Islet precursor cell (in vitro differentiated cells): ENCODE measurements at regions not wholly inside any gene's neighbourhood (a gene's known extent, or its start where the extent isn't known, plus 50 kb on each side); places are given as distances from the start of the nearest gene placed in this dataset.
"Not testable (repeated sequence)": the region's sequence is repeated elsewhere in the genome, so short reads cannot be mapped to it uniquely, and the experiment has no call there.

Experiments
- DNase-seq: peaks from one replicate; pipeline ENCODE4 v3.0.0-alpha.2; 2018

DNA sequence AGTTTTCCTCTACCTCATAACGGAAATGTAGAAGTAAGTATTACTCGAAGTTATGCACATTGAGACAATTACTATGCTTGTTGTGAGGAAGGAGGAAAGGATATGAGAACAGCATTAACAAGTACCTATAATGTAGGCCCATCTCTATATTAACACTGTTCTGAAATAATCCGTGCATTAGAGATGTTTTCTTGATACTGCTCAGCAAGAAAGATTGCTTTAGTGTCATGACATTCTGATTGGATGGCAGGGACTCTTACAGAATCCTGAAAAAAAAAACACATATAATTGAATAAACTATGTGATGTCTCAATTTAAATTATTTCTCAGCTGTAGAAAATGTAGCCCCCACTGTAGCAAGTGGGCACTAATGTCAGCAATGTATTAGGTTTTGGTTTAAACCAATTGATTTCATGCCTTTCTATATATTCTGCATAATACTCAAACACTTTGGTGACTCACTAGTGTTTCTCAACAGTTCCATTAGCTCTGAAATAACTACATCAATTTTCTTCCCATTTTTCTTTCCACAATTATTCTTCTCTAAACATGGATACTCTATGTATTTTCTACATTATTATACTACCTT lies 598.3 kb upstream of the BCHE start:
- DNase-seq = no peak

- DNase-seq = no peak
Measured at GRCh38 chr3:166433060-166433459, 595.8 kb upstream of the BCHE start.

DNA sequence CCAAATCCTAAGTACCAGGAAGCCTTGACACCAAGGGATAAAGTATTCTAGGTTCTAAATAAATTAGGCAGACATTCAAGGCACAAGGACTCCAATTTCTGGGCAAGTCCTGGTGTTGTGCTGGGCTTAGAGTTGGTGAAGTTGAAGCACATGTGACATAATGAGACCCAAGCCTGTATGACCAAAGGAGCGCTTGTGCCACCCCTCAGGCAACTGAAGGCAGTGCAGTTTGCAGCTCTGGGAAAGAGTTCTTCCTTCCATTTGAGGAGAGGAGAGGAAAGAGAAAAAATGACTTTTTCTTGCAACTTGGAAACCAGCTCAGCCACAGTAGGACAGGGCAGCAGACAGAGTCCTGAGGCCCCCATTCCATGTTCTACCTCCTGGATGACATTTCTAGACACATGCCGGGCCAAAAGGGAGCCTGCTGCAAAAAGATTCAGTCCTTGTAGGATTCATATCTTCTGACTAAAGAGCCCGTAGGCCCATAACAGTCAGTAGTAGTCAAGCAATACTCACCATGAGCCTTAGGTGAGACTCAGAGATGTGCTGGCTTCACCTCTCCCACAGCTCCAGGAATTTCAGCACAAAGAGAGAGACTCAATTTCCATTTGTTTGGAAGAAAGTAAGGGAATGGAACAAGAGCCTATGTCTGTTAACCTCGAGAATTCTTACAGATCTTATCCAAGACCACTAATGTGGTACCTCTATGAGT lies 588.8 kb upstream of the BCHE start:
- DNase-seq = peak; percentile 68

- DNase-seq = no peak
Measured at GRCh38 chr3:166425021-166425420, 587.8 kb upstream of the BCHE start.

- not testable (repeated sequence) for DNase-seq
Measured at GRCh38 chr3:166423824-166424513, 586.7 kb upstream of the BCHE start.

DNA sequence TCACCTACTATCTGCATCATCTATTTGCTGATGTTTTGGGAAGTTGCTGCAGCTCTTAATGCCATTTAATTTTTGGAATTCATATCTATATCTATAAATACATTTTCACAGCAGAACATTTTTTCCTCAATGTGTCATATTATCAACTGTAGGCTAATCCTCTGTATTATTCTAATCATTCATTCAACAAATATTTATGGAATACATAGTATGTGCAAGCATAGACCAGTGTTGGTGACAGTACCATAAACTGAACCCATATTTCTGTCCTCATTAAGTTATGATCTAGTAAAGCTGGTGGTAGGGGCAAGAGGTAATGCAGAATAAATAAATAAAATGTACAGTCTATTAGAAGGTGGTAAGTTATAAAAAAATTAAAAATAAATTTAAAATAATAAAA lies 585.3 kb upstream of the BCHE start:
- DNase-seq = no peak

- DNase-seq = no peak
Measured at GRCh38 chr3:166420071-166420470, 582.8 kb upstream of the BCHE start.

DNA sequence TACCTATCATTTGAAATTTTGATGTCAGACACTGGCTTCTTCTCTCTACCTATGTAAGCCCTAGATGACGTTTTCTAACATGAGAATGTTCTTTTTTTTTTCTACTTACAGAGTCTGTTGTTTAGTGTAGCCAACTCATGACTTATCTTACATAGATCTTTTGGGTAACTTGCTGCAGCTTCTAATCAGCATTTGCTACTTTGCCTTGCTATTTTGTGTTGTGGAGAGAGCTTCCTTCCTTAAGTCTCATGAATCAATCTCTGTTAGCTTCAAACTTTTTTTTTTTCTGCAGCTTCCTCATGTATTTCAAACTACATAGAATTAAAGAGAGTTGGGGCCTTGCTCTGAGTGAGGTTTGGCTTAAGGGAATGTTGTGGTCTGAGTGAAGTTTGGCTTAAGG lies 568.7 kb upstream of the BCHE start:
- DNase-seq = no peak

DNA sequence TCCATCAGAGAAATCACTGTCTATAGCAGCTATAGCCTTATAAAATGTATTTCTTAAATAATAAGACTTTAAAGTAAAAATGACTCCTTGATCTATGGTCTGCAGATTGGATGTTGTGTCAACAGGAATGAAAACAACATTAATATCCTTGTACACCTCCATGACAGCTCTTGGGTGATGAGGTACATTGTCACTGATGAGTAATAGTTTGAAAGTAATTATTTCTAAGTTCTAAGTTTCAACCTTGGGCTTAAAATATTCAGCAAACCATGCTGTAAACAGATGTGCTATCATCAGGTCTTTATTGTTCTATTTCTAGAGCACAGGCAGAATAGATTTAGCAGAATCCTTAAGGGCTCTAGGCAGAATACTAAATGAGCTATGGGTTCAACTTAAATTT lies 568.2 kb upstream of the BCHE start:
- DNase-seq = no peak

GRCh38 chr3:166390303-166390702 lies 553.1 kb upstream of the BCHE start:
- no peak for DNase-seq

DNA sequence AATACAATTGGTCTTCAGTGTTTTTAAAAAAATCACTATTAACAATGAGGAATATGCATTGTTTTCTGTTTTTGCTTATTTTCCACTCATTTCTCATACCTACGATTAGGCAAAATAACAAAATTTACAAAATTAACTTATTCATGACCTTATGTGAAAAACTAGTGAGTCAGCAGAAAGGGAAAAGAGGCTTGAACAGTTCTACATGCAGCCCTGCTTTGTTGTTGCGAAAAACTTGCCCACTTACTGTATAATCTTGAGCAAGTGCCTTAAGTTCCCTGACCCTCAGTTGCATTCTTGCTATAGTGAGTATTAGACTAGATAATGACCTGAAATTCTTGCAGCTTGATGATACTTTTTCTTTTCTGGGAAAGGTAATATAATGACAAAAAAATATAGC lies 551.1 kb upstream of the BCHE start:
- no peak for DNase-seq

GRCh38 chr3:166372571-166373106 lies 535.4 kb upstream of the BCHE start:
- no peak for DNase-seq

DNA sequence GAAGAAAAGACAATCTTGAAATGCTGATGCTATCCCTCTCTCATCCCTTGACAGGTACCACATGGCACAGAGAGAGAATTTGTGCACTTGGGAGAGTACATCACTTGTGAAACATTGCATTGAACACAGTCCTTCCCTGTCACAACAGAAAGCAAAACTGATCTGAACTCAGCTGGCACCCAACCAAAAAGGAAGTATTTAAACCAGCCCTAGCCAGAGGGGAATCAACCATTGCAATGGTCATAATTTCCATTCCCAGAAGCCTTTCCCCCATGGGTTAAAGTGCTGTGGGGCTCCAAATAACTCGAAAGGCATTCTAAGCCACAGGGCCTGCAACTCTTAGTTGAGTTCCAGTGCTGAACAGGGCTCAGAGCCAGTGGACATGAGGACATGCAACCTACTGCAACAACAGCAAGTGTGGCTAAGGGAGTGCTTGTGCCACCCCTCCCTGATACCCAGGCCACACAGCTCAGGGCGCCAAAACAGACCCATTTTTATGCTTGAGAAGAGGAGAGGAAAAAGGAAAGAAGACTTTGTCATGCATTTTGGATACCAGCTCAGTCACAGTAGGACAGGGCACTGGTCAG lies 530.8 kb upstream of the BCHE start:
- no peak for DNase-seq

GRCh38 chr3:166362698-166363097 lies 525.5 kb upstream of the BCHE start:
- no peak for DNase-seq

GRCh38 chr3:166360720-166361119 lies 523.5 kb upstream of the BCHE start:
- no peak for DNase-seq

DNA sequence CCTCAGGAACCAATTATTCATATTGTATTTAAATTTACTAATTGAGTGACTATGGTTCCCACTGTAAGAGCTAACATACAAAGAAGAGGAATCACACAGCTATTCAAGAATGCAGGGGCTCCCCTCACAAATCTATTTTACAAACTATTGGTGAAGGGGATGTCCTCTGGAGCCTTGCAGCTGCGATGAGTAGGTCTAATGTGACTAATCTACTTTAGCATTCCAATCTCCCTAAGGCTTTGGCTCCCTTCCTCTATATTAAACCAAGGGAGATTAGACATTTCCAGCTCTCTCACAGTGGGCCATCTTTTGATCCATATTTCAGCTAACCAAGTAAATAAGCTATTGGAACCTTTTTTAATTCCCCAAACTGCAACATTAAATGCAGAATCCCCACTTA lies 514.2 kb upstream of the BCHE start:
- DNase-seq = no peak

GRCh38 chr3:166340604-166341266 lies 503.5 kb upstream of the BCHE start:
- DNase-seq = no peak

GRCh38 chr3:166324401-166324800 lies 487.2 kb upstream of the BCHE start:
- DNase-seq = no peak

GRCh38 chr3:166322391-166322790 lies 485.2 kb upstream of the BCHE start:
- no peak for DNase-seq

- no peak for DNase-seq
Measured at GRCh38 chr3:166307756-166308350, 470.6 kb upstream of the BCHE start.

DNA sequence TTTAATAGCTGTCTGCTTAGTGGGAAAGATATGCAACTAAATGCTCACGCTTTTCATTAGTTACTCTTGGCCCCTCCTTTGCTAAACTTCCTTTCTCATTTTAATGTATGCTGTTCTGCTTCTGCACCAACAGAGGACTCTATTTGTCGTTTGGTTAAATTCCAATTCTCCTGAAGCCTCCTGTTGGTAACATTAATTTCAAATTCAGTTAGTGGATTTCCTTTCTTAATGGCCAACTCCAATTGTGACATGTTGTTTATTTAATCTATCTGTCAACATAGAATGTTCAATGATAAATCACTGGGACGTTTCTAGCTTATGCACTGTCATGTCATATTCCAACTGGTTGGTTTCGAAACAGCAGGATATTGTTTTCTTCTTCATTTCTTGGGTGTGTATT lies 467.4 kb upstream of the BCHE start:
- no peak for DNase-seq

DNA sequence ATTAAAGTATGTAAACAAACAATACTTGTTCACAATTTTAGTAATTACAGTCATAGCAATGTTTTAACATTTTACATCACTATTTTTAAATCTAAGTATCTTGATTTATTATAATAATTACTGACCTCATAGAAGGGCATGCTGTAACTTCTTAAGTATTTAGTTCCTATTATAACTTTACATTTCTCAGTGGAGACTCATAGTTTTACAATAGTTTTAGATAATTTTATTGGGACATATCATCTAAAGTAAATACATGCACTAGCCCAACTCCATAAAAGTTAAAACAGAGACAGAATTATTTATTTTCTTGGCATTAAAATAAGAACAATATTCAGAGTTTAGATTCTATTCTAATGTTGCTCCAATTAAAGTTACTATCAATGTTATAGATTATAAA lies 466.5 kb upstream of the BCHE start:
- no peak for DNase-seq

DNA sequence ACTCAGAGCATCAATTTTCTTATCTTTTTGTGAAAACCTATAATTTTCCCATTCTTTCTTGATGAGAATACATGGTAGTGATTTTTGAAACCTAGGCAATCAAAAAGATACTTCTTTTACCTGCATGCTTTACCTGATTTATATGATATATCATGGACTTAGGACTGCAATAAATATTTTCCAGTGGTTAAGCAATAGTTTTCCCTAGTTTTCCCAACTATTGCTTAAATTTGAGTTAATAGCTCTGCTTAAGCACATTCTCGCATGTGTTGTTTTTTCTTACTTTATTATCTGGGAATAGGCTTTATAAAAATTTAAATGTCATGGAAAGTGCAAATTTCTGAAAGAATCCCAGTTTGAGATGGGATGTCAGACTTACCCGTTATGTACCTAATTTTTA lies 465.1 kb upstream of the BCHE start:
- no peak for DNase-seq
